T-helper 17 cell (primary cell): ENCODE measurements at regions not wholly inside any gene's neighbourhood (a gene's known extent, or its start where the extent isn't known, plus 50 kb on each side); places are given as distances from the start of the nearest gene placed in this dataset.

Experiments used
- ATAC-seq: fragments of 150-1000 bp; cut with Tn5 transposase; 2 replicates; pipeline ENCODE4 v1.10.0; 2021; ENCODE audit warnings: mild to moderate bottlenecking, moderate library complexity
- DNase-seq, 3 donors: peaks; one replicate each; pipeline versions ENCODE4 v3.0.0 to v3.0.0-alpha.2; 2020 to 2021
- H3K9me3 ChIP-seq: one replicate; pipeline ENCODE4 v1.7.0; 2013; ENCODE audit warnings: low read length, mild to moderate bottlenecking; ENCODE audit not compliant: control insufficient read depth, poor library complexity, severe bottlenecking
- H3K27ac Mint-ChIP-seq: one replicate; pipeline ENCODE4 v1.8.0; 2022; ENCODE audit warnings: mild to moderate bottlenecking, moderate library complexity, mixed read lengths
- H3K27me3 Mint-ChIP-seq: one replicate; pipeline ENCODE4 v1.8.0; 2022; ENCODE audit warnings: mixed read lengths
- H3K36me3 Mint-ChIP-seq: one replicate; pipeline ENCODE4 v1.8.0; 2022; ENCODE audit warnings: low read depth, mixed read lengths
- H3K4me1 Mint-ChIP-seq: one replicate; pipeline ENCODE4 v1.8.0; 2022; ENCODE audit warnings: mild to moderate bottlenecking, mixed read lengths
- H3K4me3 Mint-ChIP-seq: one replicate; pipeline ENCODE4 v1.8.0; 2022; ENCODE audit warnings: mild to moderate bottlenecking, moderate library complexity, mixed read lengths

DNA sequence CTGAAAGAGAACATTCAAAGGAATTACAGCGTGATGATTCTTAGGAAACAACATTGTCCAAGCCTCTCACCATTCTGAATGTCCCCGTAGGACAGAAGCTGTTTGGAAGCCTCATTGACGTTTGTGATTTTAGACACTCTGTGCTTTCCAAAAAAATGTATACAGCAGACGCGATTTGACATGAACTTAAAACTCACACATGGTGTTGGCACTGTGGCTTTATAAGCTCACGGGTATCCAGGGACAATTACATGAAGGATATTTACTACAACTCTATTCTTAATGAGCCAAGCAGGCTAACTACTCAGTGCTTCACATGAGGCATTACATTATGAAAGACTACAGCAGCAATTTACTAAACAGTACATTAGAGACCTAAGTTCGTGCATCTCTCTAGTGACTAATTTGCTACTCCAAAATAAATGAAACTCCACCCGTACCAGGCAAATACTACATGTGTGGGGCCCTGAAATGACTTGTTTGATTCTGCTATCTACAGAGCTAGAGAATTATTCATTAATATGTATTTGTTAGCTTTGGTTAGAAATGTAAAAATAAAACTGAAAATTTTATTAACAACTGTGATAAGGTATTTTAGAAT, 620.7 kb downstream of the SPRY1 start:
- no peak for DNase-seq
- no peaks in the 10 kb centered on the region for H3K9me3 ChIP-seq
- H3K27ac Mint-ChIP-seq = no peak overlapping the region
- H3K36me3 Mint-ChIP-seq = no peaks in the 10 kb centered on the region
- no peak overlapping the region for H3K4me3 Mint-ChIP-seq
- no peak for ATAC-seq
- H3K4me1 Mint-ChIP-seq = no peaks in the 10 kb centered on the region
- no peaks in the 10 kb centered on the region for H3K27me3 Mint-ChIP-seq

GRCh38 chr4:124018383-124019317, 622.1 kb downstream of the SPRY1 start:
- DNase-seq (no peak), ATAC-seq (no peak)
- H3K27me3 Mint-ChIP-seq = no peaks in the 10 kb centered on the region
- H3K9me3 ChIP-seq = no peaks in the 10 kb centered on the region
- H3K36me3 Mint-ChIP-seq = no peaks in the 10 kb centered on the region
- H3K4me3 Mint-ChIP-seq = no peak overlapping the region
- H3K27ac Mint-ChIP-seq = no peak overlapping the region
- H3K4me1 Mint-ChIP-seq = no peaks in the 10 kb centered on the region

DNA sequence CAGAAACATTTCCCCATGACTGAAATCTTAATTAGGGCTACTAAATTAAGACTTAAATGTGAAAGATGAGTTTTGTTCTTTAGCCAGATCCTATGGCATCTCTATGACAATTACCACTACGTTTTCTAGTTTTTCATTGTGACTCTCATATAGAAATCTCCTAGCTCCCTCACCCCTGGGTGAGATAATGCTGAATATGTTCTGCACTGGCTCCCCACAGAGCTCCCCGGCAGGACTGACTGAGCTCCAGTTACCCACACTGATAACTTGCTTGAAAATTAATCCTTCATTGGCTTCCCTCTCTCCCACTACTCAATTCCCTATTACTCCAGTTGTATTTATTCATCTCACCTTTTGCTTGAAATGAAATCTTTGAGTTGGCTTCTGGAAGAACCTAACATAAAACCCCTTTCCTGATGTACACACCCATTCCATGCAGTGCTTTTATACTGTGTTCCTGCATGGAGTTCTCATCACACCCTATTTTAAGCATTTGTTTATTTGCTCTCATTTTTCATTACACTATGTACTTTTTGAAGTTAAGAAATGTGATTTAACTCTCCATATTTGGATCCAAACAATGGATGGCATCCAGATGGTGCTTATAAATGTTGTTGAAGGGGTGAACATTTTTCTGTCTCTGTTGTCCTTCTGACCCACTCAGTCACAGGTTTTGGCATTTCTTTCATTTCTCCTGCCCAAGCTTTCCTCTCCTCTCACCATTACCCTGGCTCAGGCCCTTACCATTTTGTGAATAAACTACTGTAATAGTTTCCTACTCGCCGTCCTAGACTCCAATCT, 623.4 kb downstream of the SPRY1 start:
- H3K27me3 Mint-ChIP-seq = no peaks in the 10 kb centered on the region
- H3K36me3 Mint-ChIP-seq = no peaks in the 10 kb centered on the region
- no peaks in the 10 kb centered on the region for H3K4me1 Mint-ChIP-seq
- H3K9me3 ChIP-seq = no peaks in the 10 kb centered on the region
- no peak for DNase-seq
- no peak overlapping the region for H3K4me3 Mint-ChIP-seq
- no peak for ATAC-seq
- H3K27ac Mint-ChIP-seq = no peak overlapping the region

GRCh38 chr4:124025000-124025399, 628.4 kb downstream of the SPRY1 start:
- Mint-ChIP-seq H3K36me3 (no peaks in the 10 kb centered on the region), H3K4me1 (no peaks in the 10 kb centered on the region), H3K27me3 (no peaks in the 10 kb centered on the region), H3K27ac (no peak overlapping the region), H3K4me3 (no peak overlapping the region)
- no peak for DNase-seq
- H3K9me3 ChIP-seq = no peaks in the 10 kb centered on the region
- ATAC-seq = no peak

DNA sequence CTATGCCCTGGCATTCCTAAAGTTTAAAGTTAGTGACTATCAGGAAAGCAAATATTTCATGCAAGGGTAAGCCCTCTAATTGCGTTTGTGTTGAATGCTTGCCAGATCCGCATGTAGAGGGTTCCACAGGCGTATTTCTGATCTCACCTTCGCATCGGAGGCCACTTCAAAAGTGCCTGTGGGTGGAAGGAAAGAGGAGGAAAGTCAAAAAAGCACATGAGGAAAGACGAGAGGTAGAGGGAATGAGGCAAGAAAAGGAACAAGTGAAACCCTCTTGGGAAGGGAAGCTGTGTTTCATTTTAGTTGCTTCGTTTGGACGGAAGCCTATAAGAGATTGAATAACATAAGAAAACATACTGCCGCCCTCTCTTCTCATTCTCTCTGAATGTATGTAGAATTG, 628.8 kb downstream of the SPRY1 start:
- no peak for DNase-seq
- Mint-ChIP-seq H3K4me3 (no peak overlapping the region), H3K4me1 (no peaks in the 10 kb centered on the region), H3K27ac (no peak overlapping the region), H3K36me3 (no peaks in the 10 kb centered on the region), H3K27me3 (no peaks in the 10 kb centered on the region)
- no peaks in the 10 kb centered on the region for H3K9me3 ChIP-seq
- no peak for ATAC-seq

GRCh38 chr4:124028182-124028581, 631.6 kb downstream of the SPRY1 start:
- H3K36me3 Mint-ChIP-seq = no peaks in the 10 kb centered on the region
- no peaks in the 10 kb centered on the region for H3K27me3 Mint-ChIP-seq
- H3K9me3 ChIP-seq = no peaks in the 10 kb centered on the region
- no peak overlapping the region for H3K27ac Mint-ChIP-seq
- DNase-seq (no peak), ATAC-seq (no peak)
- H3K4me1 Mint-ChIP-seq = no peaks in the 10 kb centered on the region
- no peak overlapping the region for H3K4me3 Mint-ChIP-seq

- Mint-ChIP-seq H3K27me3 (no peaks in the 10 kb centered on the region), H3K27ac (no peak overlapping the region), H3K4me1 (no peaks in the 10 kb centered on the region), H3K36me3 (no peaks in the 10 kb centered on the region), H3K4me3 (no peak overlapping the region)
- no peaks in the 10 kb centered on the region for H3K9me3 ChIP-seq
- DNase-seq (no peak), ATAC-seq (no peak)
Measured at GRCh38 chr4:124030147-124030546, 633.6 kb downstream of the SPRY1 start.

- Mint-ChIP-seq H3K4me3 (no peak overlapping the region), H3K27ac (no peak overlapping the region), H3K36me3 (no peaks in the 10 kb centered on the region), H3K27me3 (no peaks in the 10 kb centered on the region), H3K4me1 (no peaks in the 10 kb centered on the region)
- ATAC-seq (no peak), DNase-seq (no peak)
- no peaks in the 10 kb centered on the region for H3K9me3 ChIP-seq
Measured at GRCh38 chr4:124032035-124032434, 635.4 kb downstream of the SPRY1 start.

- no peaks in the 10 kb centered on the region for H3K4me1 Mint-ChIP-seq
Measured at GRCh38 chr4:124035364-124036041, 638.9 kb downstream of the SPRY1 start.

DNA sequence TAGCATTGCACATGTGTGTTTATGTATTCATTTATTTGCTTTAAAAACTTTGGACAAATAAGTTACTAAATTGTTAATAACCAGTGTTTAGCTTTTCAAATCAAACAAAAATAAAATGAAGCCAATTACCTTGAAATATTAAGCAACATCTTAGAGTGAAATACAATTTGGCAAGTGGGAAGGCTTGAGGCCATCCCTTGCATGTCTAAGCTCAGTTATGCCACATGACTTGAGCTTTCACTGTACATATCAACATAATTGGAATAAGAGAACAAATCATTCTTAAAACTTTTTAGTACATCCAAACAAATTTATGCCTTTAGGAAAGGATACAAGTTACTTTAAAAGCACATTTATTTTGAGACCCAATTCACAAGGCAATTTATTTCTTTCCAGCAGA, 640.6 kb downstream of the SPRY1 start:
- Mint-ChIP-seq H3K27me3 (no peaks in the 10 kb centered on the region), H3K27ac (no peak overlapping the region), H3K4me1 (no peaks in the 10 kb centered on the region), H3K4me3 (no peak overlapping the region), H3K36me3 (no peaks in the 10 kb centered on the region)
- ATAC-seq = no peak
- H3K9me3 ChIP-seq = no peaks in the 10 kb centered on the region
- no peak for DNase-seq

More at GRCh38 chr4:124035364-124036041, 638.9 kb downstream of the SPRY1 start:
- Mint-ChIP-seq H3K36me3 (no peaks in the 10 kb centered on the region), H3K27me3 (no peaks in the 10 kb centered on the region), H3K4me3 (no peak overlapping the region), H3K27ac (no peak overlapping the region)
- no peaks in the 10 kb centered on the region for H3K9me3 ChIP-seq
- DNase-seq (no peak), ATAC-seq (no peak)

GRCh38 chr4:124044330-124044729, 647.7 kb downstream of the SPRY1 start:
- Mint-ChIP-seq H3K27me3 (no peaks in the 10 kb centered on the region), H3K4me1 (no peaks in the 10 kb centered on the region), H3K36me3 (no peaks in the 10 kb centered on the region), H3K4me3 (no peak overlapping the region), H3K27ac (no peak overlapping the region)
- no peak for ATAC-seq
- no peak for DNase-seq
- no peaks in the 10 kb centered on the region for H3K9me3 ChIP-seq

GRCh38 chr4:124044867-124045266, 648.3 kb downstream of the SPRY1 start:
- DNase-seq (no peak), ATAC-seq (no peak)
- H3K27ac Mint-ChIP-seq = no peak overlapping the region
- no peaks in the 10 kb centered on the region for H3K4me1 Mint-ChIP-seq
- H3K36me3 Mint-ChIP-seq = no peaks in the 10 kb centered on the region
- no peaks in the 10 kb centered on the region for H3K9me3 ChIP-seq
- H3K4me3 Mint-ChIP-seq = no peak overlapping the region
- H3K27me3 Mint-ChIP-seq = no peaks in the 10 kb centered on the region

DNA sequence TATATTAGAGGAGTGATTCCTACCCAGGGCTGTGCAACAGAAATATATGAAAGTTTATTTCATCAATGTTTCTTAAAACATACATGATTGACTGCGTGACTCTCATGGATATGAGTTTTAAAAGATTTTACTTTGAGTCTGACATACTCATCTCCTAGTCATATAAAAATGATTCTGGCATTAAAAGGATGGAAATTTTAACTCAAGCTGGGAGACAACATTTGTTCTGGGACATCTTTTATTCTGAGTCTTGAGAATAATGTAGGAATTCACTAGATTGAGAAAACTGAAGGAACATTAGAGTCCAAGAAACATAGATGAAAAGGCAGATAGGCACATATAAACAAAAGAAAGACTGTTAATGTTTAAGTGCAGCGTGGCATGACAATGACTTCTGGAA, 649.6 kb downstream of the SPRY1 start:
- Mint-ChIP-seq H3K36me3 (no peaks in the 10 kb centered on the region), H3K4me3 (no peak overlapping the region), H3K27me3 (no peaks in the 10 kb centered on the region), H3K4me1 (no peaks in the 10 kb centered on the region), H3K27ac (no peak overlapping the region)
- DNase-seq (no peak), ATAC-seq (no peak)
- H3K9me3 ChIP-seq = no peaks in the 10 kb centered on the region
